Brain pericyte (primary cell): ENCODE measurements at regions not wholly inside any gene's neighbourhood (a gene's known extent, or its start where the extent isn't known, plus 50 kb on each side); places are given as distances from the start of the nearest gene placed in this dataset.

Source experiments
- DNase-seq: peaks from one replicate; pipeline ENCODE4 v3.0.0-alpha.2; 2012; ENCODE audit warnings: low read depth, low spot score

DNA sequence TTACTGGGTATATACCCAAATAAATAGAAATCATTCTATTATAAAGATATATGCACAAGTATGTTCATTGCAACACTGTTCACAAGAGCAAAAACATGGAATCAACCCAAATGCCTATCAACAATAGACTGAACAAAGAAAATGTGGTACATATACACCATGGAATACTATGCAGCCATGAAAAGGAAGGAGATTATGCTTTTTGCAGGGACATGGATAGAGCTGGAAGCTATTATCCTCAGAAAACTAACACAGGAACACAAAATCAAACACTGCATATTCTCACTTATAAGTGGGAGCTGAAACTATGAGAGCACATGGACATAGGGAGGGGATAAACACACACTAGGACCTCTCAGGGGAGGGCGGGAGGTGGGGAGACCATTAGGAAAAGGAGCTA, 298.4 kb upstream of the CDH9 start:
- DNase-seq = no peak

DNA sequence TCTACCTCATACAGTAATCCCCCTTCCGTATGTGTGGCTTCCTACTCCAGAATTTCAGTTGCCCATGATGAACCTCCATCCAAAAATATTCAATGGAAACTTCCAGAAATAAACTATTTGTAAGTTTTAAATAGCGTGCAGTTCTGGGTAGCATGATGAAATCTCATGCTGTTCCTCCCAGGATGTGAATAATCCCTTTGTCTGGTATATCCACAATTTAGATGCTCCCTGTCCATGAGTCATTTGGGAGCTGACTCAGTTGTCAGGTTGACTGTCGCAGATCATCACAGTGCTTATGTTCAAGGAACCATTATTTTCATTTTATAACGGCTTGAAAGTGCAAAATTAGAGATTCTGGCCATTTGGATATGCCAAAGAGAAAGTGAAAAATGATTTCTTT, 290.1 kb upstream of the CDH9 start:
- DNase-seq = no peak

DNA sequence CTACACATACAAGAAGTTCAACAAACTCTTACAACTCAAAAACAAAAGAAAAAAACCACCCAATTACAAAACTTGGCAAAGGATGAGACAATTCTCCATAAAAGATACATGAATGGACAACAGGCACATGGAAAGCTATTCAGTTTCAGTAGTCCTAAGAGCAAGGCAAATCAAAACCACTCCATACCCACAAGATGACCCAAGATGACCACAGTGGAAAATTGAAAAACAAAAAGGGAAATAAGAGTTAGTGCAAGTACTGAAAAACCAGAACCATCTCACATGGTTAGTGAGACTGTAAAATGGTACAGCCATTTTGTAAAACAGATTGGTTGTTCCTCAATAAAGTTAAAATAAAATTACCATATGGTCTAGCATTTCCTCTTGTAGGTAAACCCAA, 287.1 kb upstream of the CDH9 start:
- DNase-seq = no peak

DNA sequence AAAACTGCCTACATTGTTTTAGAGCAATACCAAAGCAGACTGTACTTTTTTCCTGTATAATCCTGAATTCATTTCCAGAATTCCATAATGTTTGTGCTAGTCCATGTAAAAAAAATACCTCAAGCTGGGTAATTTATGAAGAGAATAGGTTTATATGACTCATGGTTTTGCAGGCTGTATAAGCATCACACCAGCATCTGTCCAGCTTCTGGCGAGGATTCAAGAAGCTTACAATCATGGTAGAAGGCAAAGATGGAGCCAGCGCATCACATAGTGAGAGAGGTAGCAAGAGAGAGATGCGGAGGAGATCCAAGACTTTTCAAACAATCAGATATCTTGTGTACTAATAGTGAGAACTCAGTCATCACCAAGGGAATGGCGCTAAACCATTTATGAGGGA, 280.3 kb upstream of the CDH9 start:
- DNase-seq = no peak

DNA sequence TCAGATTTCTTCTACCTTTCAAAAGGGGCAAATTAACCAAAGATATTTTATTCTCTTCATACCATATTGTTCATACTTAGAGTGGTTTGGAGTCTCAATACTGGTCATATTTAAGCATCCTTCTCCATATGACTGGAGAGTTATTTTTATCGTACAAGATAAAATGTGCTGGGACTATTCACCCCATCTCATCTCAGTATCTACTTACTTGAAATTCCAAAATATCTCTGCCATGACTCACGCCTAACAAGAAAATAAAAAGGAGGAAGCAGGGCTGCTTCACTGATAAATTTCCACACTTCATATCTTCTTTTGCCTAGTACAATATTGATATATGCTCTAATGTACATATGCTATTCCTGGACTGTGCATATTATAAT, 277.9 kb upstream of the CDH9 start:
- peak; percentile 8 for DNase-seq

DNA sequence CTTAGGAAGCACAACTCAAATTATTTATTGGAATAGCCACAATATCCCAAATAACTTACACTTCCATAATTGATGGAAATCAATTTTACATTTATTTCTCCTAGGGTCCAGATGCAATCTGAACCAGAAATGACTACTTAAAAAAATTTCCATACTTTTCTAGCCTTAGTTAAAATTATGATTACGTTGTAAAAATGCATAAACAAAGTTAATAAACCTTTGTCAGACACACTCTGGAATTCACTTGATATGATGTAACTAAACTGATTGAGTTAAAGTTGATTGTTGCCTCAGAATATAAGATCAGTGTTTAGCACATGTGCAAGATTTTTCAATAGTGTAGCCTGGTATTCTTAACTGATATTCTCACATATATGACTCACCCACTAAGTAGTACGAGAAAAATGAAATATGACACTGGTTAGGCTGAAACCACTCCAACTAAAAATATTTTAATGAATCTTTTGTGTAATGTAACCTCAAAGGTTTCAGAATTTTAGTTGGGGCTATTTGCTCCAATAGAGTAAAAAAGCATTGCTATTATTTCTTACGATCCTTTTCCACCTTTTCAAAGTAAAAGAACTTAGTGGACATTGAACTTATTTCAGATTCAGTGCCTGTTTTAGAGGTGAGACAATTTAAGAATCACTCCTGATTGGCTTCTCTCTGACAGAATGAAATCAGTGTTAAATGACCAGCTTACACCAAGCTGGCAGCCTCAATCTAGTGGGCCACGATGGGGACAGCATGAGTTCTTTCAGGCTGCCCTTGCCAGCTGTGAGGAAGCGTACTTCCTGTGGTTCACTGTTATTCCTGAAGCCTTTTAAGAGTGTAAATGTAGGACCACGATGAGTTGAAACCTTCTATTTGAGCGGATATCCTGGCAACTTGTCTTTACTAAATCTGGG, 277.2 kb upstream of the CDH9 start:
- DNase-seq = peak; percentile 21

DNA sequence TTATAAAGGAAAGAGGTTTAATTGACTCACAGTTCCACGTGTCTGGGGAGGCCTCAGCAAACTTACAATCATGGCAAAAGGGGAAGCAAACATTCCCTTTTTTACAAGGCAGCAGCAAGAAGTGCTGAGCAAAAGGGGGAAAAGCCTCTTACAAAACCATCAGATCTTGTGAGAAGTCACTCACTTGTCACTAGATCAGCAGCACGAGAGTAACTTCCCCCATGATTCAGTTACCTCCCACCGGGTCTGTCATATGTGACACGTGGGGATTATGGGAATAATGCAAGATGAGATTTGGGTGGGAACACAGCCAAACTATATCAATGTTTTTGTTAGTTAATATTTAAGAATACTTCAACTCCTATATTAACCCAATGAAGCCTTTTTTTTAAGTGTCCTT, 275.2 kb upstream of the CDH9 start:
- DNase-seq = no peak

DNA sequence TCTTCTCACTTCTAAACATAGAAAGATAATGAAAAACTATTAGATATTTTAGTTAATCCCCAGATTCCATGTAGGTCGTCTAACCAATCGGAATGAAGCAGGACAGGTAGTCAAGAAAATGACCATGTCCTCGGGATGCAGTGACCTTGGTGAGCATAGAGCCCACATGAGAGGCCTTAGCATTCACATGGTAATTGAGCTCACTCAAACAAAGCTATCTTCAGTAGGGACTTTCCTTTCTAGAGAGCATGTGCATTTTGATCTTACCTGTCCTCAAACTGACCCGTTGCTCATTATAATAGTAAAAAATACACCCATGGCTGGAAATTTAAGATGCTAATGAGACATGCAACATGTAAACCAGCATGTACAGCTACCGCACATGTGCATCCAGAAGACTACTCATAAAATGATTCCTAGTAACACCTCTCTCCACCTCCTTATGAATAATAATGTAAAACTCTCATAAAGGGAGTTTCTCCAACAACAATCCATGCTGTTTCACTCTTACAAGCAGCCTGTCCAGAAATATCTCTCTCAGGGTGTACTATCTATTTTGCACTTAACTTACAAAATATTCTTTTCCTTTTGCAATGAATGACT, 274.0 kb upstream of the CDH9 start:
- no peak for DNase-seq

DNA sequence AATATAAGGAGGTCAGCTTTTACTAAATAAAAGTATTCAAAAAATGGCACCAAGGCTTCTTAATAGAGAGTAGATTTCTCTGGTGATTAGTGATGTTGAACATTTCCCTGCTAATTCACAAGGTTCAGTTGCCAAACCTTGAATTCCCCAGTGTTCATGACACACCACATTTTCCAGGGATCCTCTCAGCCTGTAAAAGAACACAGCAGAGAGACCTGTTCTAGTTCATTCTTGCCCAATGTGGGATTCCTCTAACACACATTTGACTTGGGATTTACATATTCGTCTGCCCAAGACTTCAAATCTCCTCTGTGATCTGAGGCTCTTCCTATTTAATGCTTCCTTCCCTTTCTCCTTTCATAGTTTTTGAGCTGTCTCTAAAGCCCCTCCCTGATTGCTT, 273.2 kb upstream of the CDH9 start:
- DNase-seq = no peak

DNA sequence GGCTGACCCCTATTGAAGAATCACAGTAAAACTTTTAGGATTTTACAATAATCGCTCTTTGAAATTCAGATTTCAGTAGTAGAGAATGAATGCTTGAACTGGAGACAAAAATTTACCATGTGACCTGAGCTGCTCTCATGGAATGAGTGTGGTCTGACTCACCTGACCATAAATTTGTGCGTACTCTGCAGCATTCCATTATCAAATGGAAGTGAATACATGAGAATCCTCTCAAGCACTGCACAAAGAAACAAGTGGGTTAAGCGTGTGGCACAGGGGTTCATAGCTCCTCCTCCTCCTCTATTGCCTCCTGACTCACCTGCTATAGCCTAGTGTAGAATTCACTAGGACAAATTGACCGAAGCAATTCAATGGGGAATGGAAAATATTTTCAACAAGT, 269.8 kb upstream of the CDH9 start:
- DNase-seq = no peak

DNA sequence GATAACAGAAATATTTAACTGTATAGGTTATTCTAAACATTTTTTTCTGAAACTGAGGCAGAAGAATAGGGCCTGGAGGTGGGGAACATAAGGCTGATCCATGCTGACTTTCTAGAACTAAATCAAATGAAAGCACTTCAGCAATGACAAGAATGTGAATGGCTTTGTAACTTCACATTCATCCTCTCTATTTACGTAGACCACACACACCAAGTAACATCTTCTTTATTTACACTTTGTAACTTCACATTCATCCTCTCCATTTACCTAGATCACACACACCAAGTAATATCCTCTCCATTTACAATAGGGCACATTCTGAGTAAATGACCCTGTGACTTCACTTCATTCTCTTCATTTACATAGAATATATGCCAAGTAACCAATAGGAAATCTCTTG, 251.8 kb upstream of the CDH9 start:
- DNase-seq = no peak

DNA sequence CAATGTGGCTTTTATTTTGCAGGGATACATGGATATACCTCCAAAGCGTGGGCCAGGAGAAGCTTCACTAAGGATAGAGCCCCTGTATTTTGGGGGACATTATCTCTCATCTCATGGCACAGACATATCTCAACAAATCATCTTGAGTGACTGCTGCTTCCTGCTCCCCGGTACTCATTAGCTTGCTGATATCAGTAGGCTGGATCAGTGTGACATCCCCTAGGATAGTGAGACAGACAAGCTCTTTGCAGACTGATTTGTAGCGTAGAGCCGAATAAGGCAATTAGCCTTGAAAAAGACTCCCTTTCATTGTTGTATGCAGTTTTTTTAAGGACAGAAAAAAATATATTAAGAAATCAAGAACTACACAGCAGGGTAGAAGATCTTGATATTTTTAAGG, 237.7 kb upstream of the CDH9 start:
- no peak for DNase-seq

DNA sequence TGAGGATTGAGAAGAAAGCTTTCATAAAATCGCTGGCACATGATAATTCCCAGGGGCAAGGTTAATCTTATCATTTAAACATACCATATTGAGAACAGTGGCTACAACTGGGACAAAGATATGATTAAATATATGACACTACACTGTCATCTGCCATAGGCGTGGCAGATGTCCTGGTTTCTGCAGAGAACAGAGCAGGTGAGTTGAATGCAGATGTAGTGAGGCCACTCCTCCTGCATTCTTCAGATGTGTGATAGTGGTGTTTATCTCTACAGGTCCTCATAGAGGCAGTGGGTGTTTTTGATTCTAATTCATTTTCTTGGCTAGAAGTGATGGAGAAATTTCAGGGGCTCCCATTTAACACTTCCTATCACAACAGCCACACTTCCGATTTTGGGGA, 237.0 kb upstream of the CDH9 start:
- DNase-seq = no peak

DNA sequence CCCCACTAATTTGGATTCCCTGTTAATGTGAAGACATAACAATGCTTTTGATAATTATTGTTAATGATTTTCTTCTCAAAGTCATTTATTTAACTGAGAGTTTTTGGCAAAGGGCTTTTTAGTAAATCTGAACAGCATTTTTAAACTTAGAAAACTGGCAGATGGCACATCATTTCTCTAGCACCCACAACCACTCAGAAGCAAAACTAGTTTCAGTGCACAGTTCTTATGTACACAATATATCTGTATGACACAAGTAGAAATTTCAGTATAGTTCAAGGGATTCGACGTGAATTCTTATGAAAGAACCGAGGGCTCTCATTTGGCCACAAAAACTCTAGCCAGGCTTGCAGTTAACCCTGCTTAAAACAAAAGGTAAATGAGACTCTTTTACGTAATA, 231.4 kb upstream of the CDH9 start:
- no peak for DNase-seq

DNA sequence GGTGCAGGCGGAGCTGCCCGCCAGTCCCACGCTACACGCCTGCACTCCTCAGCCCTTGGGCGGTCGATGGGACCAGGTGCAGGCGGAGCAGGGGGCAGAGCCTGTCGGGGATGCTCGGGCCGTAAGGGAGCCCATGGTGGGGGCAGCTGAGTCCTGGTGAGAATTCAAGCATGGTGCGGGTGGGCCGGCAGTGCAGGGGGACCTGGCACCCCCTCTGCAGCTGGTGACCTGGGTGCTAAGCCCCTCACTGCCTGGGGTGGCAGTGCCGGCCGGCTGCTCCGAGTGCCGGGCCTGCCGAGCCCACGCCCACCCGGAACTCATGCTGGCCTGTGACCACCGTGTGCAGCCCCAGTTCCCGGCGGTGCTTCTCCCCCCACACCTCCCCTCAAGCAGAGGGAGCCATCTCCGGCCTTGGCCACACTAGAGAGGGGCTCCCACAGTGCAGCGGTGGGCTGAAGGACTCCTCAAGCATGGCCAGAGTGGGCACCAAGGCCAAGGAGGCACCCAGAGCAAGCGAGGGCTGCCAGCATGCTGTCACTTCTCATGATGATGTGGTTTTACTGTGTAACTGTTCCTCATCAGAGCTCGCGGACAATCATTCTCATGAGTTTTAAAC, 228.9 kb upstream of the CDH9 start:
- DNase-seq = no peak

DNA sequence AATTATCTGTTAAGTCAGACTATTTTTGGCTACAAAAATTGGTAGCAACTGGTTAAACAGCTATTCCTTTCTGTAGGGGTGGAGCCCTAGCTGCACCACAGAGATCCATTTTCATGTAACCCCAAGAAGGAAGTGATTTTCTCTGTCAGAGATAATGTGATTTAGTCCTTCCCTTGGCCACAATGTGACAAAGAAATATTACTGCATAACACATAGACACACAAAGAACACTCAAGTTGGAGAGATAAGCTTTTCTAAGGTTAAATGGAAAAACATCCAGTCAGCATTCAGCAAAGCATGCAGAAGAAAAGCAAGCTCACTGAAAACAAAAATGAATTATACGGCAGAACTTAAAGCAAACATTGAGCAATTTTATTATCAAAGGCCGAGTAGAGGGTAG, 227.8 kb upstream of the CDH9 start:
- DNase-seq = no peak

DNA sequence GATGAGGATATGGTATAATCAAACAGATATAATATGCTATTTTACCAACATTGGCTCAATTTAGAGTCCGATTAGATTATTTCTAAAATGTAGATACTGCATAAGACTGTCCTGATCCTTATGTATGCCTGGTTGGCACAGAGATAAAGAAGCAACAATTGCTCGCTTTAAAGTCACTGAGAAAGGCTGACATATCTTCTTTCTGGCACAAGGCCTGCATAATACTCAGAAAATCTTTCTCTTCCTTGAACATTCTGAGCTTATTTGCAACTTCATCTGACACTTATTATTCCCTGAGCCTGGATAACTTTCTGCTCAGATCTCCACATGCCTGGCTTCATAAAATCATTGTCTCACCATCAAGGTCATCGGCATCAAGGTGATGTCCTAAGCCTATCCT, 219.3 kb upstream of the CDH9 start:
- DNase-seq = no peak

DNA sequence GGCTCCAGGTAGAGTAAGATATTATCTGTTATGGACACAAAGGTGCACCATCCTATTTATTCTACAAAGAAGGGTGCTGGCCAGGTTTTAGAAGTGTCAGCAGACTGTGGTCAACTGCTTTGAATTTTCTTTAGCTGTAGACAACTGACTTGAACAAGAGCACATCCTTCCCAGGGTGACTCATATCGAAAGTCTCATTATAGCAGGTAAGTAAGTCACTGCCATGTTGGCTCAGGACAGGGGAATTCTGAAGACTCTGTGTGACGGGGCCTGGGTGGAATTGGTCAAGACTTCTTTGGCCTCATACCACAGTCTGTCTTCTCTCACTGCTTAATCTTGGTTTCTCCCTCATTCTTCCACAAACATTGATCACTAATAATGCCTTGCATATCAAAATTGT, 214.5 kb upstream of the CDH9 start:
- no peak for DNase-seq

DNA sequence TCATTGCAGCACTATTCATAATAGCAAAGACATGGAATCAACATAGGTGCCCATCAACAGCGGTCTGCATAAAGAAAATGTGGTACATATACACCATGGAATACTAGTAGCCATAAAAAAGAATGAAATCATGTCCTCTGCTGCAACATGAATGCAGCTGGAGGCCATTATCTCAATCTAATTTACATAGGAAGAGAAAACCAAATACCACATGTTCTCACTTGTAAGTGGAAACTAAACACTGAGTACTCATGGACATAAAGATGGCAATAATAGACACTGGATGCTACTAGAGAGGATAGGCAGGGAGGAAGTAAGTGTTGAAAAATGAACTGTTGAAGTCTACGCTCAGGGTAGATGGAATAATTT, 203.9 kb upstream of the CDH9 start:
- DNase-seq = no peak

DNA sequence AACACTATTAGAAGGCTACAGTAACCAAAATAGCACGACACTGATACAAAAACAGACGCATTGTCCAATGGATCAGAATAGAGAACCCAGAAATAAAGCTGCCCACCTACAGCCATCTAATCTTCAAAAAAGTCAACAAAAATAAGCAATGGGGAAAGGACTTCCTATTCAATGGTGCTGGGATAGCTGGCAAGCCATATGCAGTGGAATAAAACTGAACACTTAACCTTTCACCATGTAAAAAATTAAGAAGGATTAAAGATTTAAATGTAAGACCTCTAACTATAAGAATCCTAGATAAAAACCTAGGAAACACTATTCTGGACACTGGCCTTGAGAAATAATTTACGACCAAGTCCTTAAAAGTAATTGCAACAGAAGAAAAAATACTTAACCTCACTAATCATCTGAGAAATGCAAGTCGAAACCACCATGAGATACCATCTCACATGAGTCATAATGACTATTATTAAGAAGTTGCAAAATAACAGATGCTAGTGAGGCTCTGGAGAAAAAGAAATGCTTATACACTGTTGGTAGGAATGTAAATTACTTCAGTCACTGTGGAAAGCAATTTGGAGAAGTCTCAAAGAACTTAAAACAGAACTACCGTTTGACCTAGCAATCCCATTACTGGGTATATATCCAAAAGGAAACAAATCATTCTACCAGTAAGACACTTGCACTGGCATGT, 203.3 kb upstream of the CDH9 start:
- DNase-seq = peak; percentile 72

DNA sequence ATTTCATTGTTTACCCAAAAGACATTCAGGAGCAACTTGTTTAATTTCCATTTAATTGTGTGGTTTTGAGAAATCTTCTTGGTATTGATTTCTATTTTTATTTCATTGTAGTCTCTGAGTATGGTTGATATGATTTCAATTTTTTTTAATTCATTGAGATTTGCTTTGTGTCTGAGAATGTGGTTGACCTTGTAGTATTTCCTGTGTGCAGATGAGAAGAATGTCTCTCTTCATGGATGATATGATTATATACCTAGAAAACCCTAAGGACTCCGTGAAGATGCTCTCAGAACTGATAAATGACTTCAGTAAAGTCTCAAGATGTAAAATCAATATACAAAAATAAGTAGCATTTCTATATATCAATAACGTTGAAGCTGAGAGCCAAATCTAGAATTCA, 202.4 kb upstream of the CDH9 start:
- no peak for DNase-seq

DNA sequence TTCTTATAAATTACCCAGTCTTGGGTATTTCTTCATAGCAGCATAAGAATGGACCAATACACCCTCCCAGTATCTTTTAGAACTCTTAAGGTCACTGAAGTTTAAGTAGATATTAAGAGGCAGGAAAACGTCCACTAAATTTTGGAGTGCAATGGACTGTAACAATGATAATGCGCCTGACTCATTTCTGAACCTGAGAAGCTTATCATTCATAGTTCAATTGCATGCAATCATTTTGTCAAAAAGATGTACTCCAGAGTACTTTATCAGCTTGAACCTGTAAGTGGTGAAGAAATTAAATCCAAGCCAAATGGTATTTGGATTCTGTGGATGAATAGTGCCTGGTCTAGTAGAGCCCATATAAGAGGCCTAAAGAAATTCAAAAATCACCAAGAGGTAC, 196.5 kb upstream of the CDH9 start:
- no peak for DNase-seq

DNA sequence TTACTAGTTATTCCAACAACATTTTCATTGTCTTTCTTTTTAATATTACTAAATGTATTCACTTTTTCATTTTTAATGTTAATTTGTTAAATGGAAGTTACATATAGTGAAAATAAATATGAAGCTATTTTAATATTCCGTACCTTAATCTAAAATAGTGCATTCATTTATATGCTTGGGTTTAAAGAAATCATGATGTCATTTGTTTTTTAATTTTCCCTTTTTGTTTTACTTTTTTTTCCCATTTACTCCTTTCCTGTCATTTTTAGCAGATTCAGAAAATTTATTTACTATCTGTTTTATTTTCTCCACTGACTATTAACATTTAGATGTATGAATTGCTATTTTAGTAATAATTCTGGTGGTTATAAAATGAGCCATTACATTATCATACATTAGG, 183.0 kb upstream of the CDH9 start:
- no peak for DNase-seq
